SK-N-MC (cell line): ENCODE measurements at regions not wholly inside any gene's neighbourhood (a gene's known extent, or its start where the extent isn't known, plus 50 kb on each side); places are given as distances from the start of the nearest gene placed in this dataset.

Experiments used
- EZH2 ChIP-seq: fragments of 200-600 bp; sonication (generic); IDR thresholded peaks from one replicate; pipeline ENCODE4 v1.6.1; 2017; ENCODE audit warnings: antibody characterized with exemption
- POLR2AphosphoS5 ChIP-seq: IDR thresholded peaks from 2 replicates; pipeline ENCODE4 v1.6.1; 2012; ENCODE audit warnings: mild to moderate bottlenecking, low read depth, low read length, borderline replicate concordance

- TF ChIP-seq EZH2 (no peak), POLR2AphosphoS5 (no peak)
Observed at GRCh38 chr6:168155193-168155592, 76.2 kb upstream of the FRMD1 start.
